Testis (tissue), 2 donors: ENCODE measurements at regions not wholly inside any gene's neighbourhood (a gene's known extent, or its start where the extent isn't known, plus 50 kb on each side); places are given as distances from the start of the nearest gene placed in this dataset.

Experiments used
- CTCF ChIP-seq, 3 experiments: fragments of 450-650 bp in 2 of 3; fragments of 200-600 bp in 1 of 3; sonication (generic) in 1 of 3; IDR thresholded peaks; one replicate each; pipeline ENCODE4 v1.5.1; 2016 to 2019; ENCODE audit warnings: antibody characterized with exemption in 3 of 3, mild to moderate bottlenecking in 2 of 3, moderate library complexity in 1 of 3
- POLR2A ChIP-seq: fragments of 450-650 bp; IDR thresholded peaks from one replicate; pipeline ENCODE4 v1.6.1; 2017; ENCODE audit warnings: antibody characterized with exemption, mild to moderate bottlenecking, moderate library complexity

GRCh38 chr3:63150880-63151279, 127.2 kb upstream of the SYNPR start:
- TF ChIP-seq CTCF (IDR thresholded peaks at IDR 0.05) (no peak), POLR2A (no peak)
